DOHH2 (cell line): ENCODE measurements at regions not wholly inside any gene's neighbourhood (a gene's known extent, or its start where the extent isn't known, plus 50 kb on each side); places are given as distances from the start of the nearest gene placed in this dataset.

ENCODE experiments used
- H3F3A ChIP-seq: fragments of 200-600 bp; sonication (generic), shearing (Covaris generic); 2 replicates; pipeline ENCODE4 v1.6.0; 2016; ENCODE audit warnings: antibody characterized with exemption, mild to moderate bottlenecking; ENCODE audit not compliant: control insufficient read depth, insufficient read depth
- H3K27ac ChIP-seq: fragments of 200-600 bp; sonication (generic); 2 replicates; pipeline ENCODE4 v1.5.1; 2014; ENCODE audit warnings: low read depth, mild to moderate bottlenecking, low read length, moderate library complexity
- H3K27me3 ChIP-seq: fragments of 200-600 bp; sonication (generic); 2 replicates; pipeline ENCODE4 v1.6.1; 2014; ENCODE audit warnings: mild to moderate bottlenecking, low read length, mixed read lengths; ENCODE audit not compliant: control insufficient read depth
- H3K36me3 ChIP-seq: fragments of 200-600 bp; sonication (generic); 2 replicates; pipeline ENCODE4 v1.6.1; 2014; ENCODE audit warnings: mild to moderate bottlenecking, low read length, moderate library complexity, mixed read lengths; ENCODE audit not compliant: control insufficient read depth
- H3K4me1 ChIP-seq: fragments of 200-600 bp; sonication (generic); 2 replicates; pipeline ENCODE4 v1.6.1; 2014; ENCODE audit warnings: mild to moderate bottlenecking, low read length, mixed read lengths; ENCODE audit not compliant: control insufficient read depth
- H3K4me2 ChIP-seq: fragments of 200-600 bp; sonication (generic); 2 replicates; pipeline ENCODE4 v1.6.0; 2014; ENCODE audit warnings: mild to moderate bottlenecking, low read length, moderate library complexity
- H3K4me3 ChIP-seq: fragments of 200-600 bp; sonication (generic); 2 replicates; pipeline ENCODE4 v1.5.1; 2014; ENCODE audit warnings: mild to moderate bottlenecking, low read length, mixed read lengths
- H3K79me2 ChIP-seq: fragments of 200-600 bp; sonication (generic); 2 replicates; pipeline ENCODE4 v1.6.1; 2014; ENCODE audit warnings: mild to moderate bottlenecking, low read length, mixed read lengths; ENCODE audit not compliant: control insufficient read depth
- H3K9me2 ChIP-seq: fragments of 200-600 bp; sonication (generic); replicated peaks from 2 replicates; pipeline ENCODE4 v1.6.1; 2014; ENCODE audit warnings: mild to moderate bottlenecking, low read length, mixed read lengths; ENCODE audit not compliant: control insufficient read depth
- H3K9me3 ChIP-seq: fragments of 200-600 bp; sonication (generic); 2 replicates; pipeline ENCODE4 v1.6.1; 2014; ENCODE audit warnings: antibody characterized with exemption, low read length, mixed read lengths; ENCODE audit not compliant: control insufficient read depth, insufficient read depth
- H4K20me1 ChIP-seq: fragments of 200-600 bp; sonication (generic); 2 replicates; pipeline ENCODE4 v1.6.0; 2014; ENCODE audit warnings: low read depth, mild to moderate bottlenecking, antibody characterized with exemption, low read length, moderate library complexity; ENCODE audit not compliant: control insufficient read depth, insufficient read depth
- EZH2phosphoT487 ChIP-seq: fragments of 200-600 bp; sonication (generic); IDR thresholded peaks from 2 replicates; pipeline ENCODE4 v1.6.1; 2017; ENCODE audit warnings: borderline replicate concordance, mild to moderate bottlenecking, antibody characterized with exemption, low read length, moderate library complexity, mixed read lengths
- TF ChIP-seq, protein P1 (sequence below): fragments of 200-600 bp; sonication (generic); IDR thresholded peaks from one replicate; pipeline ENCODE4 v1.5.1; 2014; ENCODE audit warnings: antibody characterized with exemption, mild to moderate bottlenecking, low read depth, low read length; ENCODE audit not compliant: poor library complexity, severe bottlenecking

DNA sequence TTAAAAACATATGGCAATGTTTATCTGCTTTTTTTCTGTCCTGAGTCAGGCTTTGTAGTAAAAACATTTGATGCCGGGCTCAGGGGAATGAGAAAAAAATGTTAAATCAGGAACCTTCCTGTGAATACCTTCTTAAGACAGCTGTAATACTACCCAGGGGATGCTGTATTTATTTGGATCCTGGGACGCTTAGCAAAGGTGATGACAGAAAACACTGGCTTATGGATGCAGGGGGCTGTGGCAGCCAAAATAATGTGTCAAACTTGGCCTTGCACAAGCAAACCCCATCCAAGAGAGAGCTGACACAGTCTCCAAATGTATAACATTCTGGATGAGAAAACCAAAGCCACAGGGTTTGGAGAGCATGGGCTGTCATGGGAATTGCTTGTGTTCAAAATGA lies 438.2 kb upstream of the PROK2 start:
- H3K4me1 ChIP-seq: no peaks in the 10 kb centered on the region
- H3K4me3 ChIP-seq: no peak overlapping the region
- no peaks in the 10 kb centered on the region for H3F3A ChIP-seq
- no peaks in the 10 kb centered on the region for H3K36me3 ChIP-seq
- H3K27ac ChIP-seq: no peak overlapping the region
- H4K20me1 ChIP-seq: no peaks in the 10 kb centered on the region
- no peaks in the 10 kb centered on the region for H3K27me3 ChIP-seq
- peaks cover 33% of the 10 kb centered on the region for H3K9me3 ChIP-seq
- TF ChIP-seq EZH2phosphoT487: no peak
- TF ChIP-seq, protein P1, sequence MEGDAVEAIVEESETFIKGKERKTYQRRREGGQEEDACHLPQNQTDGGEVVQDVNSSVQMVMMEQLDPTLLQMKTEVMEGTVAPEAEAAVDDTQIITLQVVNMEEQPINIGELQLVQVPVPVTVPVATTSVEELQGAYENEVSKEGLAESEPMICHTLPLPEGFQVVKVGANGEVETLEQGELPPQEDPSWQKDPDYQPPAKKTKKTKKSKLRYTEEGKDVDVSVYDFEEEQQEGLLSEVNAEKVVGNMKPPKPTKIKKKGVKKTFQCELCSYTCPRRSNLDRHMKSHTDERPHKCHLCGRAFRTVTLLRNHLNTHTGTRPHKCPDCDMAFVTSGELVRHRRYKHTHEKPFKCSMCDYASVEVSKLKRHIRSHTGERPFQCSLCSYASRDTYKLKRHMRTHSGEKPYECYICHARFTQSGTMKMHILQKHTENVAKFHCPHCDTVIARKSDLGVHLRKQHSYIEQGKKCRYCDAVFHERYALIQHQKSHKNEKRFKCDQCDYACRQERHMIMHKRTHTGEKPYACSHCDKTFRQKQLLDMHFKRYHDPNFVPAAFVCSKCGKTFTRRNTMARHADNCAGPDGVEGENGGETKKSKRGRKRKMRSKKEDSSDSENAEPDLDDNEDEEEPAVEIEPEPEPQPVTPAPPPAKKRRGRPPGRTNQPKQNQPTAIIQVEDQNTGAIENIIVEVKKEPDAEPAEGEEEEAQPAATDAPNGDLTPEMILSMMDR: no peak
- no peaks in the 10 kb centered on the region for H3K79me2 ChIP-seq
- H3K9me2 ChIP-seq: no peaks in the 10 kb centered on the region
- H3K4me2 ChIP-seq: no peak overlapping the region

- H3K4me1 ChIP-seq: no peaks in the 10 kb centered on the region
- no peaks in the 10 kb centered on the region for H3K27me3 ChIP-seq
- H3K27ac ChIP-seq: no peak overlapping the region
- H3K4me2 ChIP-seq: no peak overlapping the region
- H3K36me3 ChIP-seq: no peaks in the 10 kb centered on the region
- no peaks in the 10 kb centered on the region for H4K20me1 ChIP-seq
- no peak overlapping the region for H3K4me3 ChIP-seq
- no peak for TF ChIP-seq EZH2phosphoT487
- TF ChIP-seq, protein P1: no peak
- no peaks in the 10 kb centered on the region for H3K9me2 ChIP-seq
- H3K79me2 ChIP-seq: no peaks in the 10 kb centered on the region
- H3K9me3 ChIP-seq: peaks cover 33% of the 10 kb centered on the region
- H3F3A ChIP-seq: no peaks in the 10 kb centered on the region
These were observed 437.5 kb upstream of the PROK2 start for GRCh38 chr3:72222410-72222809.

DNA sequence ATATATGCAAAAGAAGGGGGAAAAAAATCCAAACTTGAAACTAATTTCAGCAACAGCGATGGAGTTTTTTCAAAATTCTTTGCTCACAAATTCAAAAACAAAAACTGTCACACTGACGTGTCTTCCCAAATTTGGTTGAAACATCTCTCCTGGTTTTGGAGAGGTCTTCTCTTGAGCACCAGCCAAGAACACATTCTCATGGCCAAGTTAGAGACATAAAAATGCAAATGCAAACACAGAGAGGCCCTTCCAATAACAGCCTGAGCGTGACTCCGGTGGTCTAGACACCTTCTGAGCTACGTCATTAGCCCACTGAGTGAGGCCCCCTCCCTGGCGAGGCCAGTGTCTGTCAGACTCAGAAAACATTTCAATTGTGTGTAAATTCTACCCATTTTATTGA lies 436.0 kb upstream of the PROK2 start:
- H3K27me3 ChIP-seq: no peaks in the 10 kb centered on the region
- TF ChIP-seq, protein P1: no peak
- no peak for TF ChIP-seq EZH2phosphoT487
- no peaks in the 10 kb centered on the region for H3F3A ChIP-seq
- H3K4me1 ChIP-seq: no peaks in the 10 kb centered on the region
- H3K4me3 ChIP-seq: no peak overlapping the region
- H3K9me2 ChIP-seq: no peaks in the 10 kb centered on the region
- H4K20me1 ChIP-seq: no peaks in the 10 kb centered on the region
- H3K27ac ChIP-seq: no peak overlapping the region
- H3K36me3 ChIP-seq: no peaks in the 10 kb centered on the region
- no peaks in the 10 kb centered on the region for H3K79me2 ChIP-seq
- H3K4me2 ChIP-seq: no peak overlapping the region
- peaks cover 26% of the 10 kb centered on the region for H3K9me3 ChIP-seq

GRCh38 chr3:72219752-72220151 lies 434.8 kb upstream of the PROK2 start:
- no peaks in the 10 kb centered on the region for H3K9me2 ChIP-seq
- no peaks in the 10 kb centered on the region for H3K36me3 ChIP-seq
- H3K79me2 ChIP-seq: no peaks in the 10 kb centered on the region
- no peak for TF ChIP-seq EZH2phosphoT487
- TF ChIP-seq, protein P1: no peak
- H3K4me1 ChIP-seq: no peaks in the 10 kb centered on the region
- no peak overlapping the region for H3K4me3 ChIP-seq
- peaks cover 14% of the 10 kb centered on the region for H3K9me3 ChIP-seq
- no peak overlapping the region for H3K27ac ChIP-seq
- no peaks in the 10 kb centered on the region for H3K27me3 ChIP-seq
- no peaks in the 10 kb centered on the region for H3F3A ChIP-seq
- H3K4me2 ChIP-seq: no peak overlapping the region
- H4K20me1 ChIP-seq: no peaks in the 10 kb centered on the region
